IMR-90 (cell line): ENCODE measurements at regions not wholly inside any gene's neighbourhood (a gene's known extent, or its start where the extent isn't known, plus 50 kb on each side); places are given as distances from the start of the nearest gene placed in this dataset.

Source experiments
- ATAC-seq: fragments of 200-7000 bp; cut with Tn5 transposase; 2 replicates; pipeline ENCODE4 v1.9.1; 2020; ENCODE audit warnings: low read depth, mild to moderate bottlenecking, moderate library complexity
- BruUV-seq: library from RNA; stranded (reverse); fragments of 400-500 nt; replicated peaks from 2 replicates; lab custom pipeline; 2021; lab: Mats Ljungman, UMichigan
- CTCF ChIA-PET: fragments of 300-600 bp; formaldehyde crosslinking; extraction: SDS; loops from one replicate; lab custom pipeline; 2021; ENCODE audit warnings: antibody characterized with exemption; lab: Yijun Ruan, JAX
- POLR2A ChIA-PET: fragments of 300-600 bp; sonication (Branson Sonifier 250); formaldehyde crosslinking; loops from one replicate; lab custom pipeline; 2022; ENCODE audit warnings: antibody characterized with exemption; ENCODE audit not compliant: unreplicated experiment; lab: Charles Lee
- DNase-seq: peaks from one replicate; pipeline ENCODE4 v3.0.0; 2013
- H2AFZ ChIP-seq: replicated peaks from 2 replicates; pipeline ENCODE3; 2013; ENCODE audit warnings: low read length, mild to moderate bottlenecking; ENCODE audit not compliant: poor library complexity
- H2AK5ac ChIP-seq: 2 replicates; pipeline ENCODE4 v1.6.1; 2013; ENCODE audit warnings: low read depth, low read length, inconsistent platforms
- H2AK9ac ChIP-seq: replicated peaks from 2 replicates; pipeline ENCODE3; 2013; ENCODE audit warnings: mild to moderate bottlenecking, low read depth, low read length, moderate library complexity; ENCODE audit not compliant: poor library complexity
- H2BK120ac ChIP-seq: 2 replicates; pipeline ENCODE4 v1.6.1; 2013; ENCODE audit warnings: low read depth, low read length, inconsistent platforms
- H2BK15ac ChIP-seq: 3 replicates; pipeline ENCODE4 v1.6.1; 2013; ENCODE audit warnings: low read depth, low read length, inconsistent platforms
- H2BK20ac ChIP-seq: 2 replicates; pipeline ENCODE4 v1.6.1; 2013; ENCODE audit warnings: low read depth, mild to moderate bottlenecking, inconsistent platforms, low read length, moderate library complexity
- H2BK5ac ChIP-seq: 2 replicates; pipeline ENCODE4 v1.6.1; 2013; ENCODE audit warnings: mild to moderate bottlenecking, low read depth, low read length, inconsistent platforms; ENCODE audit not compliant: poor library complexity, severe bottlenecking
- H3K14ac ChIP-seq: replicated peaks from 2 replicates; pipeline ENCODE4 v1.6.1; 2013; ENCODE audit warnings: low read depth, low read length, inconsistent platforms
- H3K18ac ChIP-seq: 2 replicates; pipeline ENCODE4 v1.6.1; 2013; ENCODE audit warnings: low read depth, low read length, control low read depth
- H3K23ac ChIP-seq: 2 replicates; pipeline ENCODE4 v1.6.1; 2013; ENCODE audit warnings: low read depth, low read length, inconsistent platforms
- H3K27ac ChIP-seq: 2 replicates; pipeline ENCODE4 v1.5.1; 2013; ENCODE audit warnings: mild to moderate bottlenecking, control low read depth, low read length; ENCODE audit not compliant: insufficient read depth
- H3K27me3 ChIP-seq: 2 replicates; pipeline ENCODE4 v1.6.1; 2013; ENCODE audit warnings: low read length; ENCODE audit not compliant: control insufficient read depth, insufficient read depth
- H3K36me3 ChIP-seq: 2 replicates; pipeline ENCODE4 v1.6.1; 2013; ENCODE audit warnings: low read length, mixed read lengths; ENCODE audit not compliant: control insufficient read depth, insufficient read depth
- H3K4ac ChIP-seq: 2 replicates; pipeline ENCODE4 v1.6.1; 2013; ENCODE audit warnings: low read depth, low read length, inconsistent platforms
- H3K4me1 ChIP-seq: 2 replicates; pipeline ENCODE4 v1.6.1; 2013; ENCODE audit warnings: low read length, mixed read lengths; ENCODE audit not compliant: control insufficient read depth, insufficient read depth
- H3K4me2 ChIP-seq: 2 replicates; pipeline ENCODE4 v1.6.1; 2013; ENCODE audit warnings: low read depth, mild to moderate bottlenecking, control low read depth, low read length, moderate library complexity
- H3K4me3 ChIP-seq: 2 replicates; pipeline ENCODE4 v1.5.1; 2013; ENCODE audit warnings: low read depth, mild to moderate bottlenecking, control low read depth, low read length, moderate library complexity; ENCODE audit not compliant: insufficient read depth
- H3K56ac ChIP-seq: 2 replicates; pipeline ENCODE4 v1.6.1; 2013; ENCODE audit warnings: low read length, inconsistent platforms; ENCODE audit not compliant: insufficient read depth; ENCODE audit errors: extremely low read depth
- H3K79me1 ChIP-seq, 2 experiments: 2 replicates each; pipeline ENCODE4 v1.6.1; 2013; ENCODE audit warnings: low read length in 2 of 2, inconsistent platforms in 1 of 2, low read depth in 1 of 2
- H3K9ac ChIP-seq: 2 replicates; pipeline ENCODE4 v1.6.1; 2013; ENCODE audit warnings: low read depth, low read length, control low read depth
- H3K9me1 ChIP-seq: 2 replicates; pipeline ENCODE4 v1.6.1; 2013; ENCODE audit warnings: low read length, inconsistent platforms; ENCODE audit not compliant: insufficient read depth
- H3K9me3 ChIP-seq: 2 replicates; pipeline ENCODE4 v1.6.1; 2013; ENCODE audit warnings: low read length; ENCODE audit not compliant: control insufficient read depth, insufficient read depth
- H4K20me1 ChIP-seq: 2 replicates; pipeline ENCODE4 v1.6.1; 2013; ENCODE audit warnings: low read length, inconsistent platforms; ENCODE audit not compliant: insufficient read depth
- H4K5ac ChIP-seq: 2 replicates; pipeline ENCODE4 v1.6.1; 2013; ENCODE audit warnings: mild to moderate bottlenecking, low read depth, low read length, control low read depth
- H4K8ac ChIP-seq, 2 experiments: 2 replicates each; pipeline ENCODE4 v1.6.1; 2013; ENCODE audit warnings: low read depth in 2 of 2, low read length in 2 of 2, control low read depth in 1 of 2, inconsistent platforms in 1 of 2
- H4K91ac ChIP-seq: 2 replicates; pipeline ENCODE4 v1.6.1; 2013; ENCODE audit warnings: low read depth, low read length, inconsistent platforms; ENCODE audit not compliant: insufficient read depth
- BHLHE40 ChIP-seq: fragments of 150-350 bp; IDR thresholded peaks from 2 replicates; pipeline ENCODE4 v1.6.1; 2016; ENCODE audit warnings: mild to moderate bottlenecking, low read depth, low read length
- CEBPB ChIP-seq: IDR thresholded peaks from 2 replicates; pipeline ENCODE4 v1.6.1; 2012; ENCODE audit warnings: low read depth, low read length, improper control_type of control experiment
- CHD1 ChIP-seq: IDR thresholded peaks from 2 replicates; pipeline ENCODE4 v1.6.1; 2012; ENCODE audit warnings: low read depth, low read length, improper control_type of control experiment
- FOS ChIP-seq: fragments of 150-350 bp; IDR thresholded peaks from 2 replicates; pipeline ENCODE4 v1.6.1; 2016; ENCODE audit warnings: low read depth, low read length
- MAFK ChIP-seq: IDR thresholded peaks from 2 replicates; pipeline ENCODE4 v1.6.1; 2012; ENCODE audit warnings: low read depth, low read length, improper control_type of control experiment
- MAZ ChIP-seq: IDR thresholded peaks from 2 replicates; pipeline ENCODE4 v1.6.1; 2012; ENCODE audit warnings: low read depth, mild to moderate bottlenecking, low read length, improper control_type of control experiment, moderate library complexity, borderline replicate concordance
- MXI1 ChIP-seq: IDR thresholded peaks from 2 replicates; pipeline ENCODE4 v1.6.1; 2012; ENCODE audit warnings: low read depth, mild to moderate bottlenecking, low read length, moderate library complexity, borderline replicate concordance
- NFE2L2 ChIP-seq: fragments of 150-350 bp; IDR thresholded peaks from 2 replicates; pipeline ENCODE4 v1.6.1; 2016; ENCODE audit warnings: low read depth, mild to moderate bottlenecking, low read length
- POLR2A ChIP-seq: IDR thresholded peaks from 2 replicates; pipeline ENCODE4 v1.6.1; 2012; ENCODE audit warnings: mild to moderate bottlenecking, low read depth, low read length
- RAD21 ChIP-seq: IDR thresholded peaks from 2 replicates; pipeline ENCODE4 v1.6.1; 2012; ENCODE audit warnings: low read length, improper control_type of control experiment
- RCOR1 ChIP-seq: IDR thresholded peaks from 2 replicates; pipeline ENCODE4 v1.6.1; 2012; ENCODE audit warnings: mild to moderate bottlenecking, low read length, improper control_type of control experiment; ENCODE audit not compliant: insufficient replicate concordance
- RFX5 ChIP-seq: IDR thresholded peaks from 2 replicates; pipeline ENCODE4 v1.8.0; 2012; ENCODE audit warnings: low read depth, mild to moderate bottlenecking, low read length, moderate library complexity
- SMC3 ChIP-seq: fragments of 150-350 bp; IDR thresholded peaks from 2 replicates; pipeline ENCODE4 v1.6.1; 2016; ENCODE audit warnings: low read depth, mild to moderate bottlenecking, antibody characterized with exemption, low read length, moderate library complexity
- USF2 ChIP-seq: fragments of 150-350 bp; IDR thresholded peaks from 2 replicates; pipeline ENCODE4 v1.6.1; 2017; ENCODE audit warnings: mild to moderate bottlenecking, antibody characterized with exemption, low read length, low read depth
- WGBS, 2 experiments: methylation state at CpG; one replicate each; pipeline versions ENCODE4 v1.1.5 to v1.1.7; 2013; ENCODE audit warnings: missing lambda C conversion rate in 2 of 2; ENCODE audit not compliant: insufficient read length in 1 of 2; ENCODE audit errors: extremely low coverage in 2 of 2; 5-methylcytosine and 5-hydroxymethylcytosine counted together
- dilution Hi-C: fragments of 300-500 bp; cut with HindIII; formaldehyde crosslinking; loops from one replicate; pipeline ENCODE4 v1.14.3; 2018; ENCODE audit warnings: low sequenced_read_pairs; ENCODE audit not compliant: unreplicated experiment
- in situ Hi-C: fragments of 300-500 bp; cut with MboI; formaldehyde crosslinking; loops from 3 replicates; pipeline ENCODE4 v1.14.3; 2019; ENCODE audit warnings: low sequenced_read_pairs, inconsistent platforms, mixed read lengths
- intact Hi-C: fragments of 100-400 bp; cut with micrococcal nuclease; formaldehyde crosslinking; loops from 2 replicates; pipeline ENCODE4 v1.10.0; 2022
- TF ChIP-seq, protein P1 (sequence below): conservative IDR thresholded peaks from 2 replicates; pipeline ENCODE4 v1.5.1; 2012; ENCODE audit warnings: mild to moderate bottlenecking, low read depth, low read length, improper control_type of control experiment
- TF ChIP-seq, protein P2 (sequence below): fragments of 150-350 bp; IDR thresholded peaks from 2 replicates; pipeline ENCODE4 v1.6.1; 2016; ENCODE audit warnings: low read depth, mild to moderate bottlenecking, low read length, moderate library complexity, borderline replicate concordance

- Histone ChIP-seq H2AK5ac (no peak overlapping the region), H2AFZ (no peak overlapping the region), H4K91ac (no peak overlapping the region), H2BK15ac (no peak overlapping the region), H3K27ac (no peak overlapping the region), H4K8ac (no peak overlapping the region), H3K36me3 (no peaks in the 10 kb centered on the region), H2BK120ac (no peak overlapping the region), H3K27me3 (no peaks in the 10 kb centered on the region), H3K4me1 (peaks cover 2% of the 10 kb centered on the region; the same call in 1 of the 2 replicates), H2BK5ac (no peak overlapping the region), H2BK20ac (no peak overlapping the region), H3K9me1 (no peaks in the 10 kb centered on the region), H3K4me3 (no peak overlapping the region), H3K9me3 (no peaks in the 10 kb centered on the region), H3K23ac (no peak overlapping the region), H4K5ac (no peak overlapping the region), H3K14ac (no peak overlapping the region), H3K4ac (no peak overlapping the region), H2AK9ac (no peak overlapping the region), H3K56ac (no peak overlapping the region), H3K18ac (no peak overlapping the region), H3K79me1 (no peaks in the 10 kb centered on the region), H4K20me1 (no peaks in the 10 kb centered on the region), H3K9ac (no peak overlapping the region), H3K4me2 (no peak overlapping the region)
- DNase-seq, result peak; percentile 4
- BruUV-seq, result no TSS peak
- ATAC-seq, result no peak; the same call in 1 of the 2 replicates
- intact Hi-C loops, result no loop called here
- dilution Hi-C loops, result no loop called here
- ChIA-PET POLR2A (no interaction called here), CTCF (interaction anchor here (0.5 to 1.1 kb wide), 3 partner anchors 9 to 1701 kb away, joined by 3 to 4 read pairs (median 3); no protein-coding TSS in a partner anchor)
- TF ChIP-seq SMC3, result no peak
- no peak for TF ChIP-seq RAD21
- no peak for TF ChIP-seq FOS
- TF ChIP-seq MAFK, result no peak
- no peak for TF ChIP-seq RFX5
- no peak for TF ChIP-seq MAZ
- TF ChIP-seq CEBPB, result no peak
- no peak for TF ChIP-seq CHD1
- no peak for TF ChIP-seq NFE2L2
- no peak for TF ChIP-seq MXI1
- TF ChIP-seq, protein P1, sequence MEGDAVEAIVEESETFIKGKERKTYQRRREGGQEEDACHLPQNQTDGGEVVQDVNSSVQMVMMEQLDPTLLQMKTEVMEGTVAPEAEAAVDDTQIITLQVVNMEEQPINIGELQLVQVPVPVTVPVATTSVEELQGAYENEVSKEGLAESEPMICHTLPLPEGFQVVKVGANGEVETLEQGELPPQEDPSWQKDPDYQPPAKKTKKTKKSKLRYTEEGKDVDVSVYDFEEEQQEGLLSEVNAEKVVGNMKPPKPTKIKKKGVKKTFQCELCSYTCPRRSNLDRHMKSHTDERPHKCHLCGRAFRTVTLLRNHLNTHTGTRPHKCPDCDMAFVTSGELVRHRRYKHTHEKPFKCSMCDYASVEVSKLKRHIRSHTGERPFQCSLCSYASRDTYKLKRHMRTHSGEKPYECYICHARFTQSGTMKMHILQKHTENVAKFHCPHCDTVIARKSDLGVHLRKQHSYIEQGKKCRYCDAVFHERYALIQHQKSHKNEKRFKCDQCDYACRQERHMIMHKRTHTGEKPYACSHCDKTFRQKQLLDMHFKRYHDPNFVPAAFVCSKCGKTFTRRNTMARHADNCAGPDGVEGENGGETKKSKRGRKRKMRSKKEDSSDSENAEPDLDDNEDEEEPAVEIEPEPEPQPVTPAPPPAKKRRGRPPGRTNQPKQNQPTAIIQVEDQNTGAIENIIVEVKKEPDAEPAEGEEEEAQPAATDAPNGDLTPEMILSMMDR, result no peak
- TF ChIP-seq, protein P2, sequence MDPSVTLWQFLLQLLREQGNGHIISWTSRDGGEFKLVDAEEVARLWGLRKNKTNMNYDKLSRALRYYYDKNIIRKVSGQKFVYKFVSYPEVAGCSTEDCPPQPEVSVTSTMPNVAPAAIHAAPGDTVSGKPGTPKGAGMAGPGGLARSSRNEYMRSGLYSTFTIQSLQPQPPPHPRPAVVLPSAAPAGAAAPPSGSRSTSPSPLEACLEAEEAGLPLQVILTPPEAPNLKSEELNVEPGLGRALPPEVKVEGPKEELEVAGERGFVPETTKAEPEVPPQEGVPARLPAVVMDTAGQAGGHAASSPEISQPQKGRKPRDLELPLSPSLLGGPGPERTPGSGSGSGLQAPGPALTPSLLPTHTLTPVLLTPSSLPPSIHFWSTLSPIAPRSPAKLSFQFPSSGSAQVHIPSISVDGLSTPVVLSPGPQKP, result no peak
- TF ChIP-seq POLR2A, result no peak
- TF ChIP-seq BHLHE40, result no peak
- TF ChIP-seq RCOR1, result no peak
- TF ChIP-seq USF2, result no peak
- WGBS, 2 experiments, result no CpG with 5 or more reads among the region's 3 CpGs
- in situ Hi-C loops, result no loop called here
Observed at GRCh38 chr2:40534528-40534927, 82.6 kb upstream of the SLC8A1 start.
